ENCODE measurements at regions not wholly inside any gene's neighbourhood (a gene's known extent, or its start where the extent isn't known, plus 50 kb on each side); places are given as distances from the start of the nearest gene placed in this dataset.

- Histone ChIP-seq H2AFZ (peak overlapping the region; percentile 45), H3K9me3 (ENCODE audit: insufficient read depth, low read depth) (no peaks in the 10 kb centered on the region), H3K9me2 (ENCODE audit: insufficient read depth) (no peaks in the 10 kb centered on the region), H3K4me2 (peak overlapping the region; percentile 52), H3K27ac (peak overlapping the region; percentile 74), H3K79me2 (ENCODE audit: low read depth) (no peaks in the 10 kb centered on the region), H3K27me3 (ENCODE audit: insufficient read depth, low read depth) (no peaks in the 10 kb centered on the region), H3K36me3 (ENCODE audit: low read depth) (no peaks in the 10 kb centered on the region), H4K20me1 (ENCODE audit: insufficient read depth) (no peaks in the 10 kb centered on the region), H3K4me1 (replicated peaks; ENCODE audit: insufficient read depth) (peaks cover 24% of the 10 kb centered on the region), H3K4me3 (0 out of 2 replicates have a peak overlapping the region, but pooled peaks have one; percentile 8), H3F3A (ENCODE audit: insufficient read depth, low read depth) (peaks cover 11% of the 10 kb centered on the region; the same call in 1 of the 2 replicates)
- intact Hi-C loops (cut with micrococcal nuclease; ENCODE audit: unreplicated experiment) = loop anchor here (1.0 to 5.0 kb wide), 6 partner anchors 52 to 481 kb away; no protein-coding TSS in a partner anchor
- TF ChIP-seq, protein P1, sequence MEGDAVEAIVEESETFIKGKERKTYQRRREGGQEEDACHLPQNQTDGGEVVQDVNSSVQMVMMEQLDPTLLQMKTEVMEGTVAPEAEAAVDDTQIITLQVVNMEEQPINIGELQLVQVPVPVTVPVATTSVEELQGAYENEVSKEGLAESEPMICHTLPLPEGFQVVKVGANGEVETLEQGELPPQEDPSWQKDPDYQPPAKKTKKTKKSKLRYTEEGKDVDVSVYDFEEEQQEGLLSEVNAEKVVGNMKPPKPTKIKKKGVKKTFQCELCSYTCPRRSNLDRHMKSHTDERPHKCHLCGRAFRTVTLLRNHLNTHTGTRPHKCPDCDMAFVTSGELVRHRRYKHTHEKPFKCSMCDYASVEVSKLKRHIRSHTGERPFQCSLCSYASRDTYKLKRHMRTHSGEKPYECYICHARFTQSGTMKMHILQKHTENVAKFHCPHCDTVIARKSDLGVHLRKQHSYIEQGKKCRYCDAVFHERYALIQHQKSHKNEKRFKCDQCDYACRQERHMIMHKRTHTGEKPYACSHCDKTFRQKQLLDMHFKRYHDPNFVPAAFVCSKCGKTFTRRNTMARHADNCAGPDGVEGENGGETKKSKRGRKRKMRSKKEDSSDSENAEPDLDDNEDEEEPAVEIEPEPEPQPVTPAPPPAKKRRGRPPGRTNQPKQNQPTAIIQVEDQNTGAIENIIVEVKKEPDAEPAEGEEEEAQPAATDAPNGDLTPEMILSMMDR (conservative IDR thresholded peaks at IDR 0.05) = peak; percentile 67
- no peak for TF ChIP-seq EZH2 (IDR thresholded peaks at IDR 0.05; ENCODE audit: low read depth)
- ChIA-PET CTCF (interaction anchor here (0.6 to 0.8 kb wide), 5 partner anchors 107 to 485 kb away, joined by 3 to 4 read pairs (median 3); no protein-coding TSS in a partner anchor), POLR2A (ENCODE audit: unreplicated experiment) (interaction anchor here (0.6 kb wide), 1 partner anchor 52 kb away, joined by 3 read pairs; no protein-coding TSS in a partner anchor)
- peak; percentile 42 to 70 for DNase-seq
- BruUV-seq (replicated peaks) = no TSS peak
These were observed 182.4 kb upstream of the MCHR2 start for GRCh38 chr6:100176311-100176950.

GRCh38 chr6:100175814-100176310 is 181.8 kb upstream of the MCHR2 start:
- H3F3A ChIP-seq (ENCODE audit: insufficient read depth, low read depth) = peaks cover 11% of the 10 kb centered on the region; the same call in 1 of the 2 replicates
- peak overlapping the region; percentile 74 for H3K27ac ChIP-seq
- H3K9me3 ChIP-seq (ENCODE audit: insufficient read depth, low read depth) = no peaks in the 10 kb centered on the region
- peak overlapping the region; percentile 45 for H2AFZ ChIP-seq
- H3K27me3 ChIP-seq (ENCODE audit: insufficient read depth, low read depth) = no peaks in the 10 kb centered on the region
- no peak overlapping the region for H3K4me3 ChIP-seq
- H3K36me3 ChIP-seq (ENCODE audit: low read depth) = no peaks in the 10 kb centered on the region
- no peaks in the 10 kb centered on the region for H3K9me2 ChIP-seq (ENCODE audit: insufficient read depth)
- CTCF ChIA-PET = interaction anchor here (0.6 to 0.8 kb wide), 5 partner anchors 107 to 485 kb away, joined by 3 to 4 read pairs (median 3); no protein-coding TSS in a partner anchor
- peak; percentile 17 to 83 for DNase-seq
- POLR2A ChIA-PET (ENCODE audit: unreplicated experiment) = interaction anchor here (0.6 kb wide), 1 partner anchor 53 kb away, joined by 3 read pairs; no protein-coding TSS in a partner anchor
- H3K4me2 ChIP-seq = peak overlapping the region; percentile 52
- BruUV-seq (replicated peaks) = no TSS peak
- intact Hi-C loops (cut with micrococcal nuclease; ENCODE audit: unreplicated experiment) = loop anchor here (1.0 to 5.0 kb wide), 6 partner anchors 53 to 481 kb away; no protein-coding TSS in a partner anchor
- peaks cover 24% of the 10 kb centered on the region for H3K4me1 ChIP-seq (replicated peaks; ENCODE audit: insufficient read depth)
- no peak for TF ChIP-seq EZH2 (IDR thresholded peaks at IDR 0.05; ENCODE audit: low read depth)
- TF ChIP-seq, protein P1 (conservative IDR thresholded peaks at IDR 0.05) = no peak
- no peaks in the 10 kb centered on the region for H3K79me2 ChIP-seq (ENCODE audit: low read depth)
- no peaks in the 10 kb centered on the region for H4K20me1 ChIP-seq (ENCODE audit: insufficient read depth)

- ChIA-PET POLR2A (ENCODE audit: unreplicated experiment) (no interaction called here), CTCF (no interaction called here)
- Histone ChIP-seq H3F3A (ENCODE audit: insufficient read depth, low read depth) (peaks cover 11% of the 10 kb centered on the region; the same call in 1 of the 2 replicates), H2AFZ (no peak overlapping the region), H3K27me3 (ENCODE audit: insufficient read depth, low read depth) (no peaks in the 10 kb centered on the region), H3K9me3 (ENCODE audit: insufficient read depth, low read depth) (no peaks in the 10 kb centered on the region), H3K4me3 (no peak overlapping the region), H3K36me3 (ENCODE audit: low read depth) (no peaks in the 10 kb centered on the region), H3K79me2 (ENCODE audit: low read depth) (no peaks in the 10 kb centered on the region), H3K9me2 (ENCODE audit: insufficient read depth) (no peaks in the 10 kb centered on the region), H3K4me1 (replicated peaks; ENCODE audit: insufficient read depth) (peaks cover 24% of the 10 kb centered on the region), H3K27ac (no peak overlapping the region), H4K20me1 (ENCODE audit: insufficient read depth) (no peaks in the 10 kb centered on the region), H3K4me2 (no peak overlapping the region)
- TF ChIP-seq EZH2 (IDR thresholded peaks at IDR 0.05; ENCODE audit: low read depth) = no peak
- TF ChIP-seq, protein P1 (conservative IDR thresholded peaks at IDR 0.05) = no peak
- no peak for DNase-seq
- no TSS peak for BruUV-seq (replicated peaks)
- intact Hi-C loops (cut with micrococcal nuclease; ENCODE audit: unreplicated experiment) = no loop called here
These were observed 179.2 kb upstream of the MCHR2 start for GRCh38 chr6:100173211-100173610.
